NCI-H2107 (cell line): ENCODE measurements at regions not wholly inside any gene's neighbourhood (a gene's known extent, or its start where the extent isn't known, plus 50 kb on each side); places are given as distances from the start of the nearest gene placed in this dataset.
"Not testable (repeated sequence)": the region's sequence is repeated elsewhere in the genome, so short reads cannot be mapped to it uniquely, and the experiment has no call there.

Experiments
- DNase-seq: peaks from one replicate; lab custom pipeline; 2025; lab: John Stamatoyannopoulos, UW

GRCh38 chr4:31370866-31371465 lies 650.8 kb downstream of the PCDH7 start:
- no peak for DNase-seq

- DNase-seq = no peak
These were observed 654.2 kb downstream of the PCDH7 start for GRCh38 chr4:31374256-31374960.

GRCh38 chr4:31375936-31376335 lies 655.8 kb downstream of the PCDH7 start:
- no peak for DNase-seq

- no peak for DNase-seq
These were observed 659.2 kb downstream of the PCDH7 start for GRCh38 chr4:31379364-31379763.

GRCh38 chr4:31383767-31384166 lies 663.6 kb downstream of the PCDH7 start:
- DNase-seq = no peak

- DNase-seq = no peak
These were observed 670.7 kb downstream of the PCDH7 start for GRCh38 chr4:31390849-31391248.

- no peak for DNase-seq
These were observed 671.8 kb downstream of the PCDH7 start for GRCh38 chr4:31391976-31392375.

GRCh38 chr4:31392923-31393322 lies 672.8 kb downstream of the PCDH7 start:
- DNase-seq = no peak

- DNase-seq = no peak
These were observed 688.0 kb downstream of the PCDH7 start for GRCh38 chr4:31408121-31408520.

- no peak for DNase-seq
These were observed 691.4 kb downstream of the PCDH7 start for GRCh38 chr4:31411565-31411964.

- DNase-seq = no peak
These were observed 695.5 kb downstream of the PCDH7 start for GRCh38 chr4:31415629-31416028.

GRCh38 chr4:31416498-31416897 lies 696.3 kb downstream of the PCDH7 start:
- no peak for DNase-seq

GRCh38 chr4:31417040-31417439 lies 696.9 kb downstream of the PCDH7 start:
- no peak for DNase-seq

GRCh38 chr4:31422006-31422405 lies 701.8 kb downstream of the PCDH7 start:
- no peak for DNase-seq

- no peak for DNase-seq
These were observed 707.5 kb downstream of the PCDH7 start for GRCh38 chr4:31427691-31428090.

GRCh38 chr4:31442236-31442635 lies 722.1 kb downstream of the PCDH7 start:
- DNase-seq = no peak

GRCh38 chr4:31445526-31445925 lies 725.4 kb downstream of the PCDH7 start:
- DNase-seq = no peak

- no peak for DNase-seq
These were observed 735.4 kb downstream of the PCDH7 start for GRCh38 chr4:31455612-31456011.

GRCh38 chr4:31458813-31459212 lies 738.6 kb downstream of the PCDH7 start:
- no peak for DNase-seq

GRCh38 chr4:31461421-31461820 lies 741.3 kb downstream of the PCDH7 start:
- no peak for DNase-seq

GRCh38 chr4:31467781-31468180 lies 747.6 kb downstream of the PCDH7 start:
- DNase-seq = no peak

GRCh38 chr4:31474221-31474620 lies 754.1 kb downstream of the PCDH7 start:
- no peak for DNase-seq

GRCh38 chr4:31482691-31483090 lies 762.5 kb downstream of the PCDH7 start:
- DNase-seq = no peak

- not testable (repeated sequence) for DNase-seq
These were observed 779.0 kb downstream of the PCDH7 start for GRCh38 chr4:31499216-31499615.
